Ovary (tissue), 3 donors: ENCODE measurements at regions not wholly inside any gene's neighbourhood (a gene's known extent, or its start where the extent isn't known, plus 50 kb on each side); places are given as distances from the start of the nearest gene placed in this dataset.

Experiments used
- POLR2A ChIP-seq: fragments of 450-650 bp; IDR thresholded peaks from one replicate; pipeline ENCODE4 v1.6.1; 2017; ENCODE audit warnings: antibody characterized with exemption, mild to moderate bottlenecking, moderate library complexity
- TF ChIP-seq, protein P1 (sequence below), 3 donors: fragments of 450-650 bp in 2 of 3; fragments of 200-600 bp in 1 of 3; IDR thresholded peaks; one replicate each; pipeline versions ENCODE4 v1.5.1 to v1.8.0; 2016 to 2022; ENCODE audit warnings: antibody characterized with exemption in 3 of 3, mild to moderate bottlenecking in 1 of 3
- donor health status: DM: no; HTN: no; CAD: no.

- TF ChIP-seq POLR2A, result no peak
- TF ChIP-seq, protein P1, sequence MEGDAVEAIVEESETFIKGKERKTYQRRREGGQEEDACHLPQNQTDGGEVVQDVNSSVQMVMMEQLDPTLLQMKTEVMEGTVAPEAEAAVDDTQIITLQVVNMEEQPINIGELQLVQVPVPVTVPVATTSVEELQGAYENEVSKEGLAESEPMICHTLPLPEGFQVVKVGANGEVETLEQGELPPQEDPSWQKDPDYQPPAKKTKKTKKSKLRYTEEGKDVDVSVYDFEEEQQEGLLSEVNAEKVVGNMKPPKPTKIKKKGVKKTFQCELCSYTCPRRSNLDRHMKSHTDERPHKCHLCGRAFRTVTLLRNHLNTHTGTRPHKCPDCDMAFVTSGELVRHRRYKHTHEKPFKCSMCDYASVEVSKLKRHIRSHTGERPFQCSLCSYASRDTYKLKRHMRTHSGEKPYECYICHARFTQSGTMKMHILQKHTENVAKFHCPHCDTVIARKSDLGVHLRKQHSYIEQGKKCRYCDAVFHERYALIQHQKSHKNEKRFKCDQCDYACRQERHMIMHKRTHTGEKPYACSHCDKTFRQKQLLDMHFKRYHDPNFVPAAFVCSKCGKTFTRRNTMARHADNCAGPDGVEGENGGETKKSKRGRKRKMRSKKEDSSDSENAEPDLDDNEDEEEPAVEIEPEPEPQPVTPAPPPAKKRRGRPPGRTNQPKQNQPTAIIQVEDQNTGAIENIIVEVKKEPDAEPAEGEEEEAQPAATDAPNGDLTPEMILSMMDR (IDR thresholded peaks at IDR 0.05), result no peak
Measured at GRCh38 chr12:114917307-114917706, 233.3 kb upstream of the TBX3 start.
